CD4-positive, alpha-beta T cell treated with Interleukin-6 at 100 ng/mL for 8 hours (primary cell): ENCODE measurements at regions not wholly inside any gene's neighbourhood (a gene's known extent, or its start where the extent isn't known, plus 50 kb on each side); places are given as distances from the start of the nearest gene placed in this dataset.
A peak's percentile ranks its signal among the peaks of the same experiment; 100 is the strongest.
"Not testable (repeated sequence)": the region's sequence is repeated elsewhere in the genome, so short reads cannot be mapped to it uniquely, and the experiment has no call there.

Experiments
- DNase-seq: peaks from one replicate; pipeline ENCODE4 v3.0.0-alpha.2; 2020; ENCODE audit warnings: mixed read lengths, low spot score

DNA sequence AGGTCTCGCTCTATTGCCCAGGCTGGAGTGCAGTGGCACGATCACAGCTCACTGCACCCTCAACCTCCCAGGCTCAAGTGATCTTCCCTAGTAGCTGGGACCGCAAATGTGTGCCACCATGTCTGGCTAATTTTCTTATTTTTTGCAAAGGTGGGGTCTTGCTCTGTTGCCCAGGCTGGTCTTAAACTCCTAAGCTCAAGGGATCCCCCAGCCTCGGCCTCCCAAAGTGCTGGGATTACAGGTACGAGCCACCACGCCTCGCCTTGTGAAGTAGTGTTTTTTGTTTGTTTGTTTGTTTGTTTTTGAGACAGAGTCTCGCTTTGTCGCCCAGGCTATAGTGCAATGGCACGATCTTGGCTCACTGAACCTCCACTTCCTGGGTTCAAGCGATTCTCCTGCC is 125.5 kb downstream of the HAUS1 start:
- not testable (repeated sequence) for DNase-seq

GRCh38 chr18:46236156-46236555 is 132.0 kb downstream of the HAUS1 start:
- DNase-seq: no peak

GRCh38 chr18:46237891-46238290 is 133.7 kb downstream of the HAUS1 start:
- DNase-seq: no peak

DNA sequence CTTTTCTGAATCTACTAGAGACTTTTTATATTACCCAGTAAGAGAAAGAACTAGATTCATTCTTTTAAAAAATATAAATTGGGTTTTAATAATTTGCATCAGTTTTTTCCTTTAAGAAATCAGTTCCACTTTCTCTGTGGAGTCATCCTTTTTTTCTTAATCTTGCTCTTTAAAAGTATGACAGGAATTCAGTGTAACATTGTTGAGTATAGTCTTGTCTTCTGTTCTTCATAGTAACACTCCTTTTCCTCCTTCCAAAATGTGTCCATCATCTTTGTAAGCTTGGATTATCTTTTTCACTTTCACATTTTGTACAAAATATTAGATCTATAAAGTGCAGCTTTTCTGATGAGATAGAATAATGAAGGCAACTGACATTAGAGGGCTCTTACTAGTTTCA is 135.4 kb downstream of the HAUS1 start:
- DNase-seq: no peak

GRCh38 chr18:46239998-46240397 is 135.8 kb downstream of the HAUS1 start:
- no peak for DNase-seq

DNA sequence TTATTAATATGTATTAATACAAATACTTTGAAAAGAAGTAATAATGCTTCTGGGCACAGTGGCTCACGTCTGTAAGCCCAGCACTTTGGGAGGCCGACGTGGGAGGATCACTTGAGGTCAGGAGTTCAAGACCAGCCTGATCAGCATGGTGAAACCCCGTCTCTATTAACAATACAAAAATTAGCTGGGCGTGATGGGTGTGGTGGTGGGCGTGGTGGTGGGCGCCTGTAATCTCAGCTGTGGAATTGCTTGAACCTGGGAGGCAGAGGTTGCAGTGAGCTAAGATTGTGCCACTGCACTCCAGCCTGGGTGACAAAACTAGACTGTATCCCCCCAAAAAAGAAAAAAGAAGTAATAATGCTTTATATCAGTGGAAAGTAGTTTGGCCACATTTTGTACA is 137.2 kb downstream of the HAUS1 start:
- not testable (repeated sequence) for DNase-seq

DNA sequence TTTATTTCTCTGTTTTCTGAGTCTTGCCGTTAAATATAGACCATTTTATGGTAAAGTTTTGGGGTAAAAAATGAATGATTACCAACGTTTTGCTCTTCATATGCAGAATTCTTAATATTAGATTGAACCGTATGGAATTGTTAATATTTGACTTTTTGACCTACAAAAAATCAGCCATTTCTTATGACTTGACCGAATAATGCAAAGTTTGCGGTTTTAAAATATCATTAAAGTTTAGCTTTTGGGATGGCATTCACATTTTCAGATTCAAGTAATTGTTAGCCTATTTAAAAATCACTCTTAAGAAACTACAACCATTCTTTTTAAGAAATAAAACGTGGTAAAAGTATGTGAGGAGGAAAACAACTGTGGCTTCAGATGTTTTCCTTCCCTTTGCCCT is 138.0 kb downstream of the HAUS1 start:
- DNase-seq: no peak

DNA sequence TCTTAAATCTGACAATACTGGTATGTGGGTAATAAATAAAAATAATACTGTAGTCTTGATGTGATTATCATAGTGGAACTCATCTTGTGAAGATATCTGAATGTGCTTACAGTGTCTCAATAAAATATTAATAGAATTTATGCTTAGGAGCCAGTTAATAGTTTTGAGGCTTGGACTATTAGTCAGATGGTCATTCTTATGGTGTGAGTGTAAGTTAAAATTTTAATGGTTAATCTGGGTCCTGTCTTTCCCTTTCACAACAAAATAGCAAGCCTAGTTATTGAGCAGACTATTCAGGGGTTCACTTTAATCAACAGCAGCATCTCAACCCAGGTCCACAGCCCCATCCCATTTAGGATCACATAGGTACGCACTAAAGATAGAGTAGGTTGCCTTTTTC is 138.9 kb downstream of the HAUS1 start:
- DNase-seq: no peak

GRCh38 chr18:46243673-46244072 is 139.5 kb downstream of the HAUS1 start:
- DNase-seq: no peak

GRCh38 chr18:46246101-46246500 is 141.9 kb downstream of the HAUS1 start:
- DNase-seq: no peak

- DNase-seq: no peak
Measured at GRCh38 chr18:46247942-46248341, 143.8 kb downstream of the HAUS1 start.

GRCh38 chr18:46250084-46250811 is 146.1 kb downstream of the HAUS1 start:
- peak; percentile 74 for DNase-seq

DNA sequence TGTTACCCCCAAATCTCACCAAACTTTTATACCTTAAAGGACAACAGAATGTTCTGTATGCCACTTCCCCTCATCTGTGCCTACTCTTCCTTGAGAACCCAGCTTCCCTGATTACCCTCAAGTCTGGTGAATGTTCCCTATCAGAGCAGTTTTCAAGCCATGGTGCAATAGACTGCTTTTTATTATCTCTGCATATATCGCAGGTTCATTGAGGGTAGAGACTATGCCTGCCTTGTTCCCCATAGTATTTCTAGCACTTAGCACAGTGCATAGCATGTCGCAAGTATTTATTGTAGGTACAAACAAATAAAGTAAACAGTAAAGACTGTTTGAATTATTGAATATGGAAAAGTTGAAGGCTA is 146.6 kb downstream of the HAUS1 start:
- no peak for DNase-seq

GRCh38 chr18:46252759-46253158 is 148.6 kb downstream of the HAUS1 start:
- DNase-seq: no peak

DNA sequence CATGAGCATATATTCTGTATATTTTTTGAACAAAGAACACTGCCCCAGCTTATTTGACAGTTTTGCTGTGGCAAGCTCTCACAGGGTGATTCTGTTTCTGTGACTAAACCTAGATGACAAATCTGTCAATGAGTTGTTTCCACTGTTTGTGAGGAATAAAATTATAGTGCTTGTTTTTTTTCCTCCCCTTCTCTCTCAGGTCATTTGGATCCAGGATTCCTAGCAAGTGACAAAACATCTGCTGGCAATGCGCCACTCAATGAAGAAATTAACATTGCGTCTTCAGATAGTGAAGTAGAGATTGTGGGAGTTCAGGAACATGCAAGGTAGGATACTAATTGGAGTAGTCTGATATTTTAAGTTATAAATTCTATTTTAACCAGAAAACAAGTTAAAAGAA is 149.3 kb downstream of the HAUS1 start:
- DNase-seq: no peak

- no peak for DNase-seq
Measured at GRCh38 chr18:46256078-46256477, 151.9 kb downstream of the HAUS1 start.

DNA sequence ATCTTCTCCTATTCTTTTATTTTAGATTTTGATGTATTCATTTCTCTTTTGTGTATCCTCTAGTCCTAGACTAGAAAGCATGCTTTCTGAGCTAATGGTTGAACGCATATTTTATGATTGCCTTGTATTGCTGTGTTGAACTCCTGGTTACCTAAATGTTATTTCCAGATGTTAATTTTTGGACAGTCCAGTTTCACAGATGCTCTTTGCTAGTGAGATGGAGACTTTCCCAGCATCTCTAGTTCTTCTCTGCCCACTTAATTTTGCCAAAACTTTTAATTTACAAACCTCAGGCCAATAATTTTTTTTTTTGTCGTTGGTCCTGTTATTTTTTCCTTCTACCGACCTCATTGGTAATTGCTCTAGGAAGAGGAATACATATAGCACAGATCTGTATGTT is 153.2 kb downstream of the HAUS1 start:
- no peak for DNase-seq

DNA sequence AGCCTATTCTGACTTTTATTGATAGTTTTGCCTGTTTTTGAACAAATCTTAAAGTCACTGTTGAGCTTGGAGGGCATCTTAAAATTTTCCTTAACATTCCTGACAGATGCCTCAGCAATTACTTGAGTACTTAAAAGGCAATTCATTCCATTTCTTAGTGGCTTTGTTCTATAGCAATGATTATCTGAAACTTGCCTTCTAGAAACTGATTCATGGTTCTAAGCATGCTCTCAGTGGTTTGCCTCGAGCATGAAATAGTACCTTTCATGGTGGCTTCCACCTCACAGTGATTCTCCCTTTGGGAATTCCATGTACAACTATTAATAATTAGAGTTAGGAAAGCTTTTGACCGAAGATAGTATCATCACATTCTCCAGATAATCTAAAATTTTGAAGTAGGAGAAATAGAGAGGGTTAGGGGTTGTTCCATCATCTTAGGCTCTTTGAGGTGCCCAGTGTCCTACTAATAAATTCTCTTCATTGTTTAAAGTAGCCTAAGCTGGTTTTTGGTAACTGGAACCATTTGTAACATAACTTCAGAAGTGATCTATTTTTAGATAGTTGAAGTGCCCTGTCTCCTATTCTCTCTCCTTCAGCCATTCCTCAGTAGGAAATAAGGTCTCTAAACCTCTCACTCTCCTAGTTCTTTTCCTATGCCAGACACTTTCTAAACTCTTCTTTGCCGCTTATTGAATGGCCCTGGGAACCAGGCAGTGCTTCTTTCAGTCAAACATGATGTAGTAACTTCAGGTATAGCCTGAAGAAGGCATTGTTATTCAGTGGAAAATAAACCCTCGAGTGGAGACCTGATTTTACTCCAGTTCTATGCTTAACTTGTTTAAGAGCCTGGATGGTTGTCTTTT is 156.1 kb downstream of the HAUS1 start:
- DNase-seq: no peak

- DNase-seq: no peak
Measured at GRCh38 chr18:46260879-46261143, 156.6 kb downstream of the HAUS1 start.

DNA sequence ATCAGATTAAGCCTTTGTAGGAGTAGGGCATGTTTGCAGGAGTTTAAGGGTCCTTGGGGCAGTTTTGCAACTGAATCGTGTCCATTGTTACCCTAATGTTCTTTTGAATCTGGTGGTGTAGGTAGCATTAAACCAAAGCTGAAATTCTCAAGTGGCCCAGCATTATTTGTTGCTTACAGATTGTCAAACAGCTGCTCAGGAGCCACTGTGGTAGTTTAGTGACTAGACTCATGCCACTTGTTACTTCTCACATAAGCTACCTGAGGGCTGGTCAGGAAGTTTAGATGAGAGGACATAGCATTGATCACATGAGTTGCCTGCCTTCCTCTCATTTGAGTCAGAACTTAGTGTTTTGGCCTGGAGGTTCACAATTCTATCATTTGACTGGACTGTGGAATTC is 157.6 kb downstream of the HAUS1 start:
- no peak for DNase-seq

DNA sequence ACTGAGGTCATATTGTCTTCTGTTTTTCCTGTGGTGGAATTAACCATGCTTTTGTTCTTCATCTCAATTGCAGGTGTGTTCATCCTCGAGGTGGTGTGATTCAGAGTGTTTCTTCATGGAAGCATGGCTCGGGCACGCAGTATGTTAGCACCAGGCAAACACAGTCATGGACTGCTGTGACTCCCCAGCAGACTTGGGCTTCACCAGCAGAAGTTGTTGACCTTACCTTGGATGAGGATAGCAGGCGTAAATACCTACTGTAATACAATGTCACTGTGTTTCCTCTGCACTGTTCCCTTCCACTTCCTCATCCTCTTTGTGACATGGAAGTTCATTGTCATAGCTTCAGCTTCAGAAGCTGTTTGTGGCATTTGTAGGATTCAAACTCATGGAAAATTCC is 158.7 kb downstream of the HAUS1 start:
- DNase-seq: no peak

DNA sequence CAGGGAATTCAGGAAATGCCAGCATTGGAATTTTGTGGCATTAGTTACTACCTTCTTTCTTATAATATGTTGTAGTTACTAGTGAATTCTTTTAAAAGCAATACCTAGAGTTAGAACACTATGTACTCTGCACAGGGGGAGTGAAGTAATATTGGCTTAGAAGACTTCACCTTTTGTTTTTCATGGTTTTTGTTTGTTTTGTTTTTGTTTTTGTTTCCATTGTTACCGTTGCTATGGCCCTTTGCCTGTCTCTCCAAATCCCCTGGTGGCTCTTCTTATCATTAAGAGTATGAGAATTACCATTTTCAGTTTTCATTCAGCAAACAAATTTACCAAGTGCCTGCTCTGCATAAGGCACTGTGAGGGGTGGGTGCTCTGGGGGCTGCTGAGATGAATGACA is 160.1 kb downstream of the HAUS1 start:
- DNase-seq: no peak

- no peak for DNase-seq
Measured at GRCh38 chr18:46265196-46266156, 161.3 kb downstream of the HAUS1 start.
